Neural crest cell (in vitro differentiated cells): ENCODE measurements at regions not wholly inside any gene's neighbourhood (a gene's known extent, or its start where the extent isn't known, plus 50 kb on each side); places are given as distances from the start of the nearest gene placed in this dataset.

ENCODE experiments used
- DNase-seq: peaks from one replicate; pipeline ENCODE4 v3.0.0; 2021; ENCODE audit warnings: low read depth, mixed read lengths, low spot score
- H3K27ac Mint-ChIP-seq: one replicate; pipeline ENCODE4 v1.8.0; 2021; ENCODE audit warnings: mild to moderate bottlenecking, mixed read lengths; ENCODE audit not compliant: unreplicated experiment
- H3K27me3 Mint-ChIP-seq: 2 replicates; pipeline ENCODE4 v1.8.0; 2021; ENCODE audit warnings: low read depth, mild to moderate bottlenecking, mixed read lengths
- H3K36me3 Mint-ChIP-seq: 2 replicates; pipeline ENCODE4 v1.8.0; 2021; ENCODE audit warnings: low read depth, mild to moderate bottlenecking, mixed read lengths
- H3K4me1 Mint-ChIP-seq: 2 replicates; pipeline ENCODE4 v1.8.0; 2021; ENCODE audit warnings: mixed read lengths
- H3K4me3 Mint-ChIP-seq: one replicate; pipeline ENCODE4 v1.8.0; 2021; ENCODE audit warnings: mild to moderate bottlenecking, mixed read lengths
- H3K9me3 Mint-ChIP-seq: 2 replicates; pipeline ENCODE4 v1.8.0; 2021; ENCODE audit warnings: mixed read lengths
- TF ChIP-seq, protein P1 (sequence below): fragments of 200-600 bp; sonication (generic); conservative IDR thresholded peaks from 2 replicates; pipeline ENCODE4 v1.5.0; 2021; ENCODE audit warnings: antibody characterized with exemption, mild to moderate bottlenecking

DNA sequence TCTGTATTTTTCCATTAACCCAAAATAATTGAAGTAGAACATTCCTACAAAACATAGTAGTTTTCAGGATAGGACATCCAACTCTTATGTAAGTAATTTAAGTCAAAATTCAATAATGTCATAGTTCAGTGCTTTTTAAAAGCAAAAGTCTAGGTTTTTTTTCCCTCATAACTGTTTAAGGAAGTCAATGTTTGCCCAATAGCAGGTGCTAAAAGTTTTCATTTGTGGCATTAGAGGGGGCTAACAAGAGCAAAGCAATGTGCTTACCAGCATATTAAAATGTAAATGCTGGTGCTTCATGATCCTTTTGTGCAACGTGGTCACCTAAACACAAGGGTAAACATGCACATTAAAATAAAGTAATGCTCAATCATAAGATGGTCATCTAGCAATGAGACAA is 155.2 kb upstream of the PPP1R2C start:
- no peaks in the 10 kb centered on the region for H3K27me3 Mint-ChIP-seq
- no peak overlapping the region for H3K27ac Mint-ChIP-seq
- no peaks in the 10 kb centered on the region for H3K9me3 Mint-ChIP-seq
- DNase-seq, result no peak
- TF ChIP-seq, protein P1, sequence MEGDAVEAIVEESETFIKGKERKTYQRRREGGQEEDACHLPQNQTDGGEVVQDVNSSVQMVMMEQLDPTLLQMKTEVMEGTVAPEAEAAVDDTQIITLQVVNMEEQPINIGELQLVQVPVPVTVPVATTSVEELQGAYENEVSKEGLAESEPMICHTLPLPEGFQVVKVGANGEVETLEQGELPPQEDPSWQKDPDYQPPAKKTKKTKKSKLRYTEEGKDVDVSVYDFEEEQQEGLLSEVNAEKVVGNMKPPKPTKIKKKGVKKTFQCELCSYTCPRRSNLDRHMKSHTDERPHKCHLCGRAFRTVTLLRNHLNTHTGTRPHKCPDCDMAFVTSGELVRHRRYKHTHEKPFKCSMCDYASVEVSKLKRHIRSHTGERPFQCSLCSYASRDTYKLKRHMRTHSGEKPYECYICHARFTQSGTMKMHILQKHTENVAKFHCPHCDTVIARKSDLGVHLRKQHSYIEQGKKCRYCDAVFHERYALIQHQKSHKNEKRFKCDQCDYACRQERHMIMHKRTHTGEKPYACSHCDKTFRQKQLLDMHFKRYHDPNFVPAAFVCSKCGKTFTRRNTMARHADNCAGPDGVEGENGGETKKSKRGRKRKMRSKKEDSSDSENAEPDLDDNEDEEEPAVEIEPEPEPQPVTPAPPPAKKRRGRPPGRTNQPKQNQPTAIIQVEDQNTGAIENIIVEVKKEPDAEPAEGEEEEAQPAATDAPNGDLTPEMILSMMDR, result no peak
- H3K4me3 Mint-ChIP-seq, result no peak overlapping the region
- no peaks in the 10 kb centered on the region for H3K36me3 Mint-ChIP-seq
- H3K4me1 Mint-ChIP-seq, result no peaks in the 10 kb centered on the region

GRCh38 chrX:42934020-42934726 is 156.2 kb upstream of the PPP1R2C start:
- H3K27ac Mint-ChIP-seq, result no peak overlapping the region
- DNase-seq, result no peak
- H3K4me1 Mint-ChIP-seq, result no peaks in the 10 kb centered on the region
- H3K4me3 Mint-ChIP-seq, result no peak overlapping the region
- no peaks in the 10 kb centered on the region for H3K36me3 Mint-ChIP-seq
- peaks cover 2% of the 10 kb centered on the region for H3K9me3 Mint-ChIP-seq
- no peaks in the 10 kb centered on the region for H3K27me3 Mint-ChIP-seq
- TF ChIP-seq, protein P1, result no peak

DNA sequence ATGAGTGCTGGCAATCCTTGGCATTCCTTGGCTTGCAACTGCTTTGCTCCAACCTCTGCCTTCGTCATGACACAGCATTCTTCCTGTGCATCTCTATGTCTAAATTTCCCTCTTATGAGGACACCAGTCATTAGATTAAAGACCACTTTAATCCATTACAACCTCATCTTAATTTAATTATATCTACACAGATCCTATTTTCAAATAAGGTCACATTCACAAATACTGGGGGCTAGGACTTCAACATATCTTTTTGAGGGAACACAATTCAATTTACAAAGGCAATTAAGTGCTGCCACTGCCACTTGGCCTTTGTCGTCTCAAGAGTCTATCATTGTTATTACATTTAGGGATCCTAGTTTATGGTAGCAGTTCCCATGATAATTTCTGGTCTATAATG is 163.7 kb upstream of the PPP1R2C start:
- H3K9me3 Mint-ChIP-seq, result peaks cover 2% of the 10 kb centered on the region
- TF ChIP-seq, protein P1, result no peak
- no peaks in the 10 kb centered on the region for H3K36me3 Mint-ChIP-seq
- no peak overlapping the region for H3K27ac Mint-ChIP-seq
- H3K4me3 Mint-ChIP-seq, result no peak overlapping the region
- H3K27me3 Mint-ChIP-seq, result no peaks in the 10 kb centered on the region
- H3K4me1 Mint-ChIP-seq, result no peaks in the 10 kb centered on the region
- no peak for DNase-seq

DNA sequence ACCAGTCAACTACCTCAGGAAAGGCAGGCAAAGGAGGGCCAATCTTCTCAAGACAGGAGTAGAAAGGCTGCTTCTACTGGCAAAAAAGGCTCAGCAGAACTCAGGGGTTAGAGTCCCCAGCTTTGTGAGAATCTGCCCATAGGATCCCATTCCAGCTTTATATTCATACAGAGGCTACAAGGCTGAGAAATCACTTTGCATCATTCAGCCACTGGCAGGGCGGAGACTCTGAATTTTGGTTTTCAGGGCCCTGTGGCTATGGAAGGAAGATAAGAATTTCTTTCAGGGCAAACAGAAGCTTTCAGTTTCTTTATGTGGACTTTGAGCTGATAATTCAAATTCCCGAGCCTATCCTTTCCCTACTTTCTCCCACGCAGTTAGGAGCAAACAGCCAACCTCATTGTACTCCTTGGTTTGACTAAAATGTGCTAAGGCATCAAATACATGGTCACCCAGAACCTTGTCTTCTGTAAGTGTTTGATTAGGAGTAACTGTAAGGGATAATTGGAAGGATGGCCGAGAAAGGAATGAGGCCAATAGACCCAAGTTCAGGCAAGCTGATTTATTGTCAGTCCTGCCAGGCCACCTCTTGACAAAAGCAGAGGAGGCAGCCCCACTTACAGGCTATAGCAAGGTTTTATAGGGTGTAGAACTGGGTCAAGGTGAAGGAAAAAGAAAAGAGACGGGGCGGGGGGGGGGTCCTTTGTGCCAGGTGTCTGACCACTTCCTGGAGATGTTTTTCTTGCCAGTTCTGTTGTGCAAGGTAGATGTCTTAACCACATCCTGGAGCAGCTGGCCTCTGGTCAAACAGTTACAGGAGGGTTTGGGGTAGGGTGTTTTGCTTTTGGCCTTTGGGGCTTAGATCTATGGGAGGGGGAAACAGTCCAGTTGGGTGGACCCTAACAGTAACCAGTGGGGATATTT is 165.3 kb upstream of the PPP1R2C start:
- TF ChIP-seq, protein P1, result no peak
- H3K27ac Mint-ChIP-seq, result no peak overlapping the region
- peaks cover 2% of the 10 kb centered on the region for H3K9me3 Mint-ChIP-seq
- H3K27me3 Mint-ChIP-seq, result no peaks in the 10 kb centered on the region
- no peaks in the 10 kb centered on the region for H3K36me3 Mint-ChIP-seq
- no peak overlapping the region for H3K4me3 Mint-ChIP-seq
- no peak for DNase-seq
- H3K4me1 Mint-ChIP-seq, result no peaks in the 10 kb centered on the region

GRCh38 chrX:42944381-42944998 is 166.5 kb upstream of the PPP1R2C start:
- Mint-ChIP-seq H3K9me3 (no peaks in the 10 kb centered on the region), H3K4me3 (no peak overlapping the region), H3K27me3 (no peaks in the 10 kb centered on the region)

More at GRCh38 chrX:42944381-42944998, 166.5 kb upstream of the PPP1R2C start:
- DNase-seq, result no peak
- TF ChIP-seq, protein P1, result no peak
- H3K4me1 Mint-ChIP-seq, result no peaks in the 10 kb centered on the region
- H3K27ac Mint-ChIP-seq, result no peak overlapping the region
- H3K36me3 Mint-ChIP-seq, result no peaks in the 10 kb centered on the region
